K562 (cell line): ENCODE measurements at regions not wholly inside any gene's neighbourhood (a gene's known extent, or its start where the extent isn't known, plus 50 kb on each side); places are given as distances from the start of the nearest gene placed in this dataset.

Source experiments
- ATAC-seq: fragments of 200-7000 bp; cut with Tn5 transposase; 3 replicates; pipeline ENCODE4 v1.9.1; 2020; ENCODE audit warnings: moderate library complexity
- BruUV-seq: library from RNA; stranded (reverse); fragments of 400-500 nt; replicated peaks from 2 replicates; lab custom pipeline; 2021; lab: Mats Ljungman, UMichigan
- CTCF ChIA-PET: fragments of 300-600 bp; formaldehyde crosslinking; extraction: SDS; loops from one replicate; lab custom pipeline; 2021; ENCODE audit warnings: low intra/inter-chr PET ratio; lab: Yijun Ruan, JAX
- POLR2A ChIA-PET: fragments of 300-600, 350-650 bp; sonication (Branson Sonifier 250); formaldehyde crosslinking; extraction: SDS; loops from one replicate; lab custom pipeline; 2021; ENCODE audit warnings: antibody characterized with exemption, inconsistent platforms; lab: Yijun Ruan, JAX
- DNase-seq, 4 experiments: peaks; one replicate each; pipeline versions ENCODE4 v3.0.0 to v3.0.0-alpha.2; 2011 to 2018; ENCODE audit warnings: low spot score in 3 of 4, mixed read lengths in 3 of 4; ENCODE audit errors: extremely low read depth in 1 of 4
- FAIRE-seq: peaks from 2 replicates; lab custom pipeline; 2011; peaks lifted over from hg19 to GRCh38; lab: Jason Lieb, UNC
- H2AFZ ChIP-seq: 2 replicates; pipeline ENCODE4 v1.6.0; 2011; ENCODE audit warnings: low read depth, low read length, control low read depth, inconsistent platforms
- H3K27ac ChIP-seq: fragments of 200-600 bp; 3 replicates; pipeline ENCODE4 v1.8.0; 2011; ENCODE audit warnings: low read depth, mild to moderate bottlenecking, control low read depth, inconsistent platforms, low read length, moderate library complexity, mixed read lengths; ENCODE audit errors: extremely low read depth
- H3K27me3 ChIP-seq, 2 experiments: fragments of 300-600 bp in 1 of 2; 2 replicates in 1 of 2; 3 replicates in 1 of 2; pipeline versions ENCODE4 v1.6.0 to v1.8.0; 2011; ENCODE audit warnings: inconsistent platforms in 2 of 2, low read length in 2 of 2, mild to moderate bottlenecking in 1 of 2, mixed read lengths in 1 of 2, moderate library complexity in 1 of 2; ENCODE audit not compliant: control insufficient read depth in 2 of 2, insufficient read depth in 2 of 2
- H3K36me3 ChIP-seq: fragments of 300-600 bp; 3 replicates; pipeline ENCODE4 v1.8.0; 2011; ENCODE audit warnings: mild to moderate bottlenecking, low read length, inconsistent platforms; ENCODE audit not compliant: control insufficient read depth, insufficient read depth
- H3K4me1 ChIP-seq, 2 experiments: fragments of 200-600 bp in 1 of 2; replicated peaks in 1 of 2; 2 replicates in 1 of 2; 3 replicates in 1 of 2; pipeline versions ENCODE4 v1.5.1 to v1.8.0; 2011; ENCODE audit warnings: inconsistent platforms in 2 of 2, low read length in 2 of 2, mild to moderate bottlenecking in 1 of 2, mixed read lengths in 1 of 2, moderate library complexity in 1 of 2; ENCODE audit not compliant: control insufficient read depth in 2 of 2, insufficient read depth in 2 of 2
- H3K4me2 ChIP-seq: 2 replicates; pipeline ENCODE4 v1.6.1; 2011; ENCODE audit warnings: low read length, control low read depth, inconsistent platforms, mixed read lengths; ENCODE audit not compliant: insufficient read depth
- H3K4me3 ChIP-seq: fragments of 200-600 bp; sonication (generic), shearing (Covaris generic); 2 replicates; pipeline ENCODE4 v1.5.1; 2016; ENCODE audit warnings: control low read depth, inconsistent platforms
- H3K79me2 ChIP-seq: fragments of 200-600 bp; 3 replicates; pipeline ENCODE4 v1.8.0; 2011; ENCODE audit warnings: low read length, inconsistent platforms; ENCODE audit not compliant: control insufficient read depth, insufficient read depth
- H3K9ac ChIP-seq, 2 experiments: 2 replicates each; pipeline versions ENCODE4 v1.6.0 to v1.6.1; 2011; ENCODE audit warnings: low read depth in 2 of 2, low read length in 2 of 2, control low read depth in 1 of 2, inconsistent platforms in 1 of 2, mild to moderate bottlenecking in 1 of 2, mixed read lengths in 1 of 2; ENCODE audit not compliant: insufficient read depth in 1 of 2
- H3K9me1 ChIP-seq: one replicate; pipeline ENCODE4 v1.6.0; 2011; ENCODE audit warnings: inconsistent platforms, mild to moderate bottlenecking, low read length, moderate library complexity; ENCODE audit not compliant: control insufficient read depth, insufficient read depth
- H3K9me3 ChIP-seq: replicated peaks from 2 replicates; pipeline ENCODE4 v1.5.1; 2011; ENCODE audit warnings: low read depth, low read length, inconsistent platforms; ENCODE audit not compliant: control insufficient read depth, insufficient read depth
- H4K20me1 ChIP-seq: replicated peaks from 2 replicates; pipeline ENCODE4 v1.6.1; 2011; ENCODE audit warnings: low read length, inconsistent platforms, mixed read lengths; ENCODE audit not compliant: control insufficient read depth, insufficient read depth
- MECOM ChIP-seq: fragments of 250-450 bp; sonication (Bioruptor Pico); IDR thresholded peaks from 2 replicates; pipeline ENCODE4 v1.8.0; 2022; ENCODE audit warnings: inconsistent platforms
- SMAD4 ChIP-seq: fragments of 250-450 bp; sonication (Bioruptor Pico); conservative IDR thresholded peaks from 2 replicates; pipeline ENCODE4 v1.8.0; 2021; ENCODE audit warnings: inconsistent platforms, mild to moderate bottlenecking, moderate library complexity
- WGBS: fragments of 100-300 bp; shearing (Covaris generic); methylation state at CpG from one replicate; pipeline ENCODE4 v1.1.6; 2016; ENCODE audit warnings: low coverage, mixed read lengths; ENCODE audit not compliant: insufficient coverage; ENCODE audit errors: missing lambda C conversion rate; 5-methylcytosine and 5-hydroxymethylcytosine counted together
- in situ Hi-C: fragments of 300-500 bp; cut with MboI; formaldehyde crosslinking; loops from 4 replicates; pipeline ENCODE4 v1.15.0; 2018; ENCODE audit warnings: inconsistent platforms, mixed read lengths
- intact Hi-C: fragments of 100-400 bp; cut with micrococcal nuclease; formaldehyde crosslinking; loops from 2 replicates; pipeline ENCODE4 v1.14.2; 2022

GRCh38 chr13:60957816-60958215 lies 457.8 kb downstream of the PCDH20 start:
- no peak for FAIRE-seq
- Histone ChIP-seq H3K9me1 (no peaks in the 10 kb centered on the region), H3K27ac (no peak overlapping the region), H3K4me1 (no peaks in the 10 kb centered on the region), H3K4me3 (no peak overlapping the region), H3K9me3 (no peaks in the 10 kb centered on the region), H3K4me2 (no peak overlapping the region), H2AFZ (no peak overlapping the region), H3K79me2 (no peaks in the 10 kb centered on the region), H4K20me1 (no peaks in the 10 kb centered on the region), H3K36me3 (no peaks in the 10 kb centered on the region), H3K9ac (no peak overlapping the region), H3K27me3 (no peaks in the 10 kb centered on the region)
- 0% methylated on average over 1 of the region's 1 CpG for WGBS
- no peak for DNase-seq
- in situ Hi-C loops = no loop called here
- no peak for ATAC-seq
- no peak for TF ChIP-seq MECOM (CRISPR knock-in tag)
- CTCF ChIA-PET = no interaction called here
- intact Hi-C loops = no loop called here
- POLR2A ChIA-PET = no interaction called here
- BruUV-seq = no TSS peak

GRCh38 chr13:60945396-60945795 lies 470.3 kb downstream of the PCDH20 start:
- Histone ChIP-seq H3K4me3 (no peak overlapping the region), H3K27me3 (no peaks in the 10 kb centered on the region), H3K9me1 (no peaks in the 10 kb centered on the region), H3K9me3 (no peaks in the 10 kb centered on the region), H3K79me2 (no peaks in the 10 kb centered on the region), H3K4me1 (no peaks in the 10 kb centered on the region), H3K36me3 (no peaks in the 10 kb centered on the region), H3K9ac (no peak overlapping the region), H3K4me2 (no peak overlapping the region), H3K27ac (no peak overlapping the region), H4K20me1 (no peaks in the 10 kb centered on the region), H2AFZ (no peak overlapping the region)
- ChIA-PET POLR2A (no interaction called here), CTCF (no interaction called here)
- ATAC-seq = no peak
- 9% methylated on average over 1 of the region's 1 CpG for WGBS
- no peak for FAIRE-seq
- DNase-seq = no peak
- no TSS peak for BruUV-seq
- no peak for TF ChIP-seq SMAD4 (CRISPR knock-in tag)
- intact Hi-C loops = no loop called here
- in situ Hi-C loops = no loop called here
